Gastrocnemius medialis (tissue), 4 donors: ENCODE measurements at regions not wholly inside any gene's neighbourhood (a gene's known extent, or its start where the extent isn't known, plus 50 kb on each side); places are given as distances from the start of the nearest gene placed in this dataset.

Experiments used
- POLR2A ChIP-seq, 2 donors: fragments of 450-650 bp; IDR thresholded peaks; one replicate each; pipeline ENCODE4 v1.6.1; 2017; ENCODE audit warnings: antibody characterized with exemption in 2 of 2, mild to moderate bottlenecking in 2 of 2, moderate library complexity in 2 of 2
- TF ChIP-seq, protein P1 (sequence below), 5 experiments: fragments of 450-650 bp in 3 of 5; fragments of 200-600 bp in 2 of 5; sonication (generic) in 2 of 5; IDR thresholded peaks in 4 of 5; conservative IDR thresholded peaks in 1 of 5; 1 replicate in 4 of 5; 2 replicates in 1 of 5; pipeline ENCODE4 v1.5.1; 2016 to 2019; ENCODE audit warnings: antibody characterized with exemption in 5 of 5, mild to moderate bottlenecking in 3 of 5, moderate library complexity in 3 of 5

DNA sequence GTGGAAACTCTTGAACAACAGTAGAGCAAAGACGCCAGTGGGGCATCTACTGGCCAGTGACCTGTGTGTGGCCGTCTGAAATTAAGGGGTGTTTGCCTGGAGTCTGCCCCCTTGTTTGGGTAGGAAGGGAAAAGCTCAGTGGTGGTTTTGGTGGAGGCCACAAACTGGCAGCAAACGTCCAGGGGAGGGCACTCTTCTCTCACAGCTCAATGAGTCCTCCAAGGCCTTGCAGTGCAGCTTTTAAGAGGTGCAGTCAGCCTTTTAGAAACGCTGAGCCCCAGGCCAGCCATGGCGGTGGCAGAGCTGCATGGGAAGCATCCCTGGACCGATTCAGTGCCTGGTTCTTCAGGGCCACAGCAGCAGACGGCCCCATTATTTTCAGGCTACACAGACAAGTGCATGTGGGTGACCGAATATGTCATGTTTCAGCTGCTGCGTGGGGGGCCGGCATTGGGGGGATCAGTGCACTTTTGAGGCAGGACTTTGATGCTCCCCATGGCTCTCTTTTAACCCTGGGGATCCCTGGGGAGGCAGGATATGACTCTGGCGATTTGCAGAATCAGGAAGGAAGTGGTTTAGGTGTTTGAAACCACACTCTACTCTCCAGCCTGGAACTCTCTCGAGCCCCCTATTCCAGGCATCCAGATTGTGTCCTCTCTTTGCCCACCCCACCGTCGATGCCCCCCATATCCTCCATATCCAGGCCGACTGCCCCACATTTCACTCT is 414.0 kb downstream of the PRDM2 start:
- TF ChIP-seq, protein P1, sequence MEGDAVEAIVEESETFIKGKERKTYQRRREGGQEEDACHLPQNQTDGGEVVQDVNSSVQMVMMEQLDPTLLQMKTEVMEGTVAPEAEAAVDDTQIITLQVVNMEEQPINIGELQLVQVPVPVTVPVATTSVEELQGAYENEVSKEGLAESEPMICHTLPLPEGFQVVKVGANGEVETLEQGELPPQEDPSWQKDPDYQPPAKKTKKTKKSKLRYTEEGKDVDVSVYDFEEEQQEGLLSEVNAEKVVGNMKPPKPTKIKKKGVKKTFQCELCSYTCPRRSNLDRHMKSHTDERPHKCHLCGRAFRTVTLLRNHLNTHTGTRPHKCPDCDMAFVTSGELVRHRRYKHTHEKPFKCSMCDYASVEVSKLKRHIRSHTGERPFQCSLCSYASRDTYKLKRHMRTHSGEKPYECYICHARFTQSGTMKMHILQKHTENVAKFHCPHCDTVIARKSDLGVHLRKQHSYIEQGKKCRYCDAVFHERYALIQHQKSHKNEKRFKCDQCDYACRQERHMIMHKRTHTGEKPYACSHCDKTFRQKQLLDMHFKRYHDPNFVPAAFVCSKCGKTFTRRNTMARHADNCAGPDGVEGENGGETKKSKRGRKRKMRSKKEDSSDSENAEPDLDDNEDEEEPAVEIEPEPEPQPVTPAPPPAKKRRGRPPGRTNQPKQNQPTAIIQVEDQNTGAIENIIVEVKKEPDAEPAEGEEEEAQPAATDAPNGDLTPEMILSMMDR (IDR thresholded peaks at IDR 0.05 in 4 of 5, conservative IDR thresholded peaks at IDR 0.05 in 1 of 5) = no peak
- no peak for TF ChIP-seq POLR2A (IDR thresholded peaks at IDR 0.05)
